ENCODE measurements at regions not wholly inside any gene's neighbourhood (a gene's known extent, or its start where the extent isn't known, plus 50 kb on each side); places are given as distances from the start of the nearest gene placed in this dataset.

DNA sequence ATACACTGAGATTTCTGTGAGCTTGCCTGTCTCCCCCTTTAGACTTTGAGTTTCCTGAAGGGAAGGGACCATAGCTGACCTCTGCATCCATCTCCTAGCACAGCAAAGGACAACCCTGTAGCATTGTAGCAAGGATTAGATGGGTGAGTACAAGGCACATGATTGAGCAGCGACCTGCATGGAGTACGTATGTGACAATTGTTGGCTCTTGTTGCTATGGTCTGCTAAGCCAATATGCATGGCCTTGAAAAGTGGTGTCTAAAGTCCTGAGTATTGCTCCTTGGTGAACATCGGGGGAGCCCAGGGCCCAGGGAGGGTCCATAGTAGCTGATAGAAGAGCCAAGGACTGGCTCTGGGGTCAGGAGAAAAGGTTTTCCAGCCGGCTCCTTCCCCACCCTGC is 365.0 kb upstream of the CHD6 start:
- Histone ChIP-seq H2AK9ac (replicated peaks; ENCODE audit: low read depth, low read length, poor library complexity) (no peak overlapping the region), H3K79me1 (ENCODE audit: low read depth in 1 of 2, low read length in 2 of 2) (no peaks in the 10 kb centered on the region), H4K91ac (ENCODE audit: insufficient read depth, low read depth, low read length) (no peak overlapping the region), H2AK5ac (ENCODE audit: low read depth, low read length) (no peak overlapping the region), H4K5ac (ENCODE audit: low read depth, low read length) (no peak overlapping the region), H3K27ac (ENCODE audit: insufficient read depth, low read length) (no peak overlapping the region), H2BK20ac (ENCODE audit: low read depth, low read length) (no peak overlapping the region), H3K9me1 (ENCODE audit: insufficient read depth, low read length) (no peaks in the 10 kb centered on the region), H4K20me1 (ENCODE audit: insufficient read depth, low read length) (no peaks in the 10 kb centered on the region), H3K9me3 (ENCODE audit: control insufficient read depth, insufficient read depth, low read length) (peaks cover 5% of the 10 kb centered on the region), H2BK120ac (ENCODE audit: low read depth, low read length) (no peak overlapping the region), H3K36me3 (ENCODE audit: control insufficient read depth, insufficient read depth, low read length) (no peaks in the 10 kb centered on the region), H3K4ac (ENCODE audit: low read depth, low read length) (no peak overlapping the region), H3K4me1 (ENCODE audit: control insufficient read depth, insufficient read depth, low read length) (no peaks in the 10 kb centered on the region), H3K27me3 (ENCODE audit: control insufficient read depth, insufficient read depth, low read length) (no peaks in the 10 kb centered on the region), H3K14ac (replicated peaks; ENCODE audit: low read depth, low read length) (no peak overlapping the region), H4K8ac (ENCODE audit: low read depth in 2 of 2, low read length in 2 of 2) (no peak overlapping the region), H3K56ac (ENCODE audit: extremely low read depth, insufficient read depth, low read length) (no peak overlapping the region), H3K23ac (ENCODE audit: low read depth, low read length) (no peak overlapping the region), H2BK5ac (ENCODE audit: low read depth, low read length, poor library complexity, severe bottlenecking) (no peak overlapping the region), H3K9ac (ENCODE audit: low read depth, low read length) (no peak overlapping the region), H2AFZ (replicated peaks; ENCODE audit: low read length, poor library complexity) (no peak overlapping the region), H3K4me2 (ENCODE audit: low read depth, low read length) (no peak overlapping the region), H3K18ac (ENCODE audit: low read depth, low read length) (no peak overlapping the region), H3K4me3 (ENCODE audit: insufficient read depth, low read depth, low read length) (no peak overlapping the region), H2BK15ac (ENCODE audit: low read depth, low read length) (no peak overlapping the region)
- no peak for ATAC-seq (ENCODE audit: low read depth)
- no CpG with 5 or more reads among the region's 4 CpGs for WGBS, 2 experiments (ENCODE audit: extremely low coverage in 2 of 2, insufficient read length in 1 of 2)
- in situ Hi-C loops (cut with MboI; ENCODE audit: low sequenced_read_pairs): no loop called here
- no TSS peak for BruUV-seq (replicated peaks)
- intact Hi-C loops (cut with micrococcal nuclease): no loop called here
- ChIA-PET CTCF (no interaction called here), POLR2A (ENCODE audit: unreplicated experiment) (no interaction called here)
- dilution Hi-C loops (cut with HindIII; ENCODE audit: low sequenced_read_pairs, unreplicated experiment): no loop called here
- TF ChIP-seq MAZ (IDR thresholded peaks at IDR 0.05; ENCODE audit: borderline replicate concordance, low read depth, low read length): no peak
- TF ChIP-seq CEBPB (IDR thresholded peaks at IDR 0.05; ENCODE audit: low read depth, low read length): no peak
- no peak for TF ChIP-seq FOS (IDR thresholded peaks at IDR 0.05; ENCODE audit: low read depth, low read length)
- no peak for TF ChIP-seq MXI1 (IDR thresholded peaks at IDR 0.05; ENCODE audit: borderline replicate concordance, low read depth, low read length)
- TF ChIP-seq RFX5 (IDR thresholded peaks at IDR 0.05; ENCODE audit: low read depth, low read length): no peak
- TF ChIP-seq POLR2A (IDR thresholded peaks at IDR 0.05; ENCODE audit: low read depth, low read length): no peak
- no peak for TF ChIP-seq BHLHE40 (IDR thresholded peaks at IDR 0.05; ENCODE audit: low read depth, low read length)
- no peak for DNase-seq
